ENCODE measurements at regions not wholly inside any gene's neighbourhood (a gene's known extent, or its start where the extent isn't known, plus 50 kb on each side); places are given as distances from the start of the nearest gene placed in this dataset.

DNA sequence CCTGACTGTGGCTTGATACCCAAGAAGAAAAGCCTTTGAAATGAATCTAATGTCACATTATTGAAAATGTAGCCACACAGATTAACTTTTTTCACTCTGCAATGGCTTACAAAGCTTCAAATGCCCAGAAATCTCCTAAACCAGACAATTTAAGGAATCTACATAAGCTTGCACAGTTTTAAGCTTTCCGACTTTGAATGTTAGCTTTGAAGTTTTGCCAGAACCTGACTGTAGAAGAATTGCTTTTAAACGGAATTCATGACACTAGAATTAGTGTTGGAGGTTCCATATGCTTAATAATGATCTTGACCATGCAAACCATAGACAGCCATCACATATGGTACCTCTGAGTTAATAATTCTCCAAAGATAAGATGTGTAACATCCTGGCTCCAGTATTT is 798.5 kb upstream of the EPHA7 start:
- Histone ChIP-seq H3K27ac (no peak overlapping the region), H3K4me1 (no peaks in the 10 kb centered on the region), H3K36me3 (no peaks in the 10 kb centered on the region), H3K9me3 (no peaks in the 10 kb centered on the region), H3K4me3 (no peak overlapping the region), H3K27me3 (no peaks in the 10 kb centered on the region)
- intact Hi-C loops (cut with DNase I), result no loop called here
- DNase-seq (ENCODE audit: low spot score in 2 of 2), result no peak
- TF ChIP-seq, protein P1, sequence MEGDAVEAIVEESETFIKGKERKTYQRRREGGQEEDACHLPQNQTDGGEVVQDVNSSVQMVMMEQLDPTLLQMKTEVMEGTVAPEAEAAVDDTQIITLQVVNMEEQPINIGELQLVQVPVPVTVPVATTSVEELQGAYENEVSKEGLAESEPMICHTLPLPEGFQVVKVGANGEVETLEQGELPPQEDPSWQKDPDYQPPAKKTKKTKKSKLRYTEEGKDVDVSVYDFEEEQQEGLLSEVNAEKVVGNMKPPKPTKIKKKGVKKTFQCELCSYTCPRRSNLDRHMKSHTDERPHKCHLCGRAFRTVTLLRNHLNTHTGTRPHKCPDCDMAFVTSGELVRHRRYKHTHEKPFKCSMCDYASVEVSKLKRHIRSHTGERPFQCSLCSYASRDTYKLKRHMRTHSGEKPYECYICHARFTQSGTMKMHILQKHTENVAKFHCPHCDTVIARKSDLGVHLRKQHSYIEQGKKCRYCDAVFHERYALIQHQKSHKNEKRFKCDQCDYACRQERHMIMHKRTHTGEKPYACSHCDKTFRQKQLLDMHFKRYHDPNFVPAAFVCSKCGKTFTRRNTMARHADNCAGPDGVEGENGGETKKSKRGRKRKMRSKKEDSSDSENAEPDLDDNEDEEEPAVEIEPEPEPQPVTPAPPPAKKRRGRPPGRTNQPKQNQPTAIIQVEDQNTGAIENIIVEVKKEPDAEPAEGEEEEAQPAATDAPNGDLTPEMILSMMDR (IDR thresholded peaks at IDR 0.05), result no peak

DNA sequence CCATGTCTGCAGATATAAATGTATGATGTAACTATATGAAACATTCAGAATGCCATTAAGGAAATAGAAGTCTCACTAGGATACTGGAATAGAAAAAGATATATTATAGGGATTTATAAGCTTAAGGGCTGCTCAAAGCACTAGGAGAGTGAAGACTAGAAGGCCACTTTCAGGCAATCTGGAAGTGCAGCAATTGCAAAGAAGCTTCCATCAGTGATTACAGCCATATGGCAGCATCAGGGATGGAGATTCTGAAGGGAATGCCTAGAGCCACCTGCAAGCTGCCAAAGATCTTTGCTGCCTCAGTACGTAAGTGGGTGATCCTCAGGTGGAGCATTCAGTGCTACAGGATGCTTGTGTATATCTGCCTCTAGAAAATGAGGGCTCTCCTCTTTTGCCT is 796.2 kb upstream of the EPHA7 start:
- no peak overlapping the region for H3K4me3 ChIP-seq
- intact Hi-C loops (cut with DNase I), result no loop called here
- no peaks in the 10 kb centered on the region for H3K9me3 ChIP-seq
- no peak overlapping the region for H3K27ac ChIP-seq
- DNase-seq (ENCODE audit: low spot score in 2 of 2), result no peak
- TF ChIP-seq, protein P1 (IDR thresholded peaks at IDR 0.05), result no peak
- no peaks in the 10 kb centered on the region for H3K4me1 ChIP-seq
- no peaks in the 10 kb centered on the region for H3K36me3 ChIP-seq
- H3K27me3 ChIP-seq, result no peaks in the 10 kb centered on the region

DNA sequence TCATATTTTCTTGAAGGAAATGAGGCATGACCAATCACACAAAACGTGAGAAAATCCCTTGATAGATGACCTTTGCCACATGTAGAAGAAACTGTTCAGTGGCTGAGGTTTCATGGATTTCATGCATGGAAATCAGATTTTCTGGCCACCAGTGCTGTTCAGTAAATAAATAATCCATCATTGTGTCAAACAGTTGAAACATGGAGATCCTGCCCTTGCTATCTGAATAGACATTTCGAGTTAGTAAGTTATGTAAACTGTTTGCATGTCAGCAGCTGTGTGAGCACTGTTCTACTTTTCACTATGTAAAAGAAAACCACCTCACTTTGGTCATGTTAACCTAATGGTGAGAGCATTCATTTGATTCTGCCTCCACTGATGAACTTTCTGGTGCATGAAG is 793.9 kb upstream of the EPHA7 start:
- H3K4me1 ChIP-seq, result no peaks in the 10 kb centered on the region
- TF ChIP-seq, protein P1 (IDR thresholded peaks at IDR 0.05), result no peak
- H3K9me3 ChIP-seq, result no peaks in the 10 kb centered on the region
- intact Hi-C loops (cut with DNase I), result no loop called here
- H3K27ac ChIP-seq, result no peak overlapping the region
- no peaks in the 10 kb centered on the region for H3K27me3 ChIP-seq
- no peak for DNase-seq (ENCODE audit: low spot score in 2 of 2)
- H3K4me3 ChIP-seq, result no peak overlapping the region
- H3K36me3 ChIP-seq, result no peaks in the 10 kb centered on the region

DNA sequence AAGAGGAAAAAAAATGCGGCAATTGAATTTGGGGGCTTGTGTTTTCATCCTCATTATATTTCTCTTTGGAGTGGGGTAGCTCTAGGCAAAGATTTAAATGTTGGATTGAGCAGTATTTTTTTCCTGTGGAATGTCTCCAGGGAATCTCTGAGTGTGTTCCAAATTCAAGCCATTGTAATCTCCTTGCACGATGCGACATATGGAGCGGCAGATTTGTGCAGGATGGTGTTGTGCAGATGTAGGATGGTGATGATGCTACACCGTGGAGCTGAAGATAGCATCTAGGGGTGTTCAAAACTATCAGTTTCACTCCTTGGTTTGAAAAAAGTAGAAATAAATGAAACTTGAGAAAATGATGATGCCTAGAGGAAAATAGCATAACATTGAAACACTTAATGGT is 777.5 kb upstream of the EPHA7 start:
- DNase-seq (ENCODE audit: low spot score in 2 of 2), result no peak
- Histone ChIP-seq H3K4me3 (no peak overlapping the region), H3K27ac (no peak overlapping the region), H3K27me3 (no peaks in the 10 kb centered on the region), H3K4me1 (no peaks in the 10 kb centered on the region), H3K36me3 (no peaks in the 10 kb centered on the region), H3K9me3 (no peaks in the 10 kb centered on the region)
- TF ChIP-seq, protein P1 (IDR thresholded peaks at IDR 0.05), result no peak
- intact Hi-C loops (cut with DNase I), result no loop called here

DNA sequence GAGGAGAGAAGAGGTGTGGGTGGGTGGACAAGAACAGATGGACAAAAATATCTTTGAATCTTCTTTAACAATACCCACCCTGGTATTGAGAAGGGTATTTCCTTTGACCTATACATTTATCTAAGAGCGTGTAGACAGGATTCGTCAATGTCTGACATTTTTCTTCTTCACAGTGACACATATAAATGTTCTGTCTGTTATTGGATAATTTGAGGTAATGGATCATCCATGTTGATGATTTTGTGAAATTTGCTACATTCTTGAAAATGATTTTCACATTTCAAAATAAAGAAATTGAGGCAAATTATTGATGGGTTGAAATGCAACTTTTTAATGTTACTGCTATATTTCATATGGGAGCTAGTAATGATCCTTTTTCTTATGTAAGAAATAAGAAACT is 770.7 kb upstream of the EPHA7 start:
- no peak for DNase-seq (ENCODE audit: low spot score in 2 of 2)
- no peak overlapping the region for H3K27ac ChIP-seq
- peaks cover 0 to 4% of the 10 kb centered on the region in 2 donors for H3K9me3 ChIP-seq
- TF ChIP-seq, protein P1 (IDR thresholded peaks at IDR 0.05), result no peak
- H3K36me3 ChIP-seq, result no peaks in the 10 kb centered on the region
- no peaks in the 10 kb centered on the region for H3K4me1 ChIP-seq
- intact Hi-C loops (cut with DNase I), result no loop called here
- no peaks in the 10 kb centered on the region for H3K27me3 ChIP-seq
- no peak overlapping the region for H3K4me3 ChIP-seq

Data from ascending aorta (tissue), 2 donors.